VCaP (cell line): ENCODE measurements at regions not wholly inside any gene's neighbourhood (a gene's known extent, or its start where the extent isn't known, plus 50 kb on each side); places are given as distances from the start of the nearest gene placed in this dataset.
A peak's percentile ranks its signal among the peaks of the same experiment; 100 is the strongest.

ENCODE experiments used
- H3K27ac ChIP-seq: fragments of 450-650 bp; 2 replicates; pipeline ENCODE4 v1.5.1; 2017
- TF ChIP-seq, protein P1 (sequence below): fragments of 450-650 bp; conservative IDR thresholded peaks from 2 replicates; pipeline ENCODE4 v1.5.1; 2017; ENCODE audit warnings: mild to moderate bottlenecking, moderate library complexity

DNA sequence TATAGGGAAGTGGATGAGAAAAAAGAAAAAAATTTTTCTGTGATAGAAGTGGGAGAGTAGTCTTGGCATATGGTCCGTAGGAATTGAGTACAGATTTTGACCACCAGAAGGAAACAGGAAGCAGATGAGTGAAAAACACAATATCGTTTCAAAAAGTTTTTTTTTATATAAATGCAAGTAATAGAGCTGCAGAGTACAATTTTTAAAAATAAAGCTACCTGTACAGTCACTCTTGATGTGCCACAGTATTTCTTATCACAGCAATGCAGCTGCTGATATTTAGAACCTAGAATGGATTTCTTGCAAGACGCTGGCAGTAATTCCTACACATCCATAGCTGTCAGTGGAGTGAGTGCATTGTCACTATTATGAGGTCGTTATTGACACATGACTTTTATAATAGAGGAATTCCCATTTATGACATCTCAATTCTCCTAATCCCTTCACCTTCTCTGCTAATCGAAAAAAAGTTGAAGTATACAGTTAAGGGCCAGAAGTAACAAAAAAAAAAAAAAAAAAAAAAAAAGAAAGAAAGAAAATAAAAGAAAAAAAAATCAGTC lies 477.7 kb downstream of the TAF11L14 start:
- no peak overlapping the region for H3K27ac ChIP-seq
- TF ChIP-seq, protein P1, sequence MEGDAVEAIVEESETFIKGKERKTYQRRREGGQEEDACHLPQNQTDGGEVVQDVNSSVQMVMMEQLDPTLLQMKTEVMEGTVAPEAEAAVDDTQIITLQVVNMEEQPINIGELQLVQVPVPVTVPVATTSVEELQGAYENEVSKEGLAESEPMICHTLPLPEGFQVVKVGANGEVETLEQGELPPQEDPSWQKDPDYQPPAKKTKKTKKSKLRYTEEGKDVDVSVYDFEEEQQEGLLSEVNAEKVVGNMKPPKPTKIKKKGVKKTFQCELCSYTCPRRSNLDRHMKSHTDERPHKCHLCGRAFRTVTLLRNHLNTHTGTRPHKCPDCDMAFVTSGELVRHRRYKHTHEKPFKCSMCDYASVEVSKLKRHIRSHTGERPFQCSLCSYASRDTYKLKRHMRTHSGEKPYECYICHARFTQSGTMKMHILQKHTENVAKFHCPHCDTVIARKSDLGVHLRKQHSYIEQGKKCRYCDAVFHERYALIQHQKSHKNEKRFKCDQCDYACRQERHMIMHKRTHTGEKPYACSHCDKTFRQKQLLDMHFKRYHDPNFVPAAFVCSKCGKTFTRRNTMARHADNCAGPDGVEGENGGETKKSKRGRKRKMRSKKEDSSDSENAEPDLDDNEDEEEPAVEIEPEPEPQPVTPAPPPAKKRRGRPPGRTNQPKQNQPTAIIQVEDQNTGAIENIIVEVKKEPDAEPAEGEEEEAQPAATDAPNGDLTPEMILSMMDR = no peak

DNA sequence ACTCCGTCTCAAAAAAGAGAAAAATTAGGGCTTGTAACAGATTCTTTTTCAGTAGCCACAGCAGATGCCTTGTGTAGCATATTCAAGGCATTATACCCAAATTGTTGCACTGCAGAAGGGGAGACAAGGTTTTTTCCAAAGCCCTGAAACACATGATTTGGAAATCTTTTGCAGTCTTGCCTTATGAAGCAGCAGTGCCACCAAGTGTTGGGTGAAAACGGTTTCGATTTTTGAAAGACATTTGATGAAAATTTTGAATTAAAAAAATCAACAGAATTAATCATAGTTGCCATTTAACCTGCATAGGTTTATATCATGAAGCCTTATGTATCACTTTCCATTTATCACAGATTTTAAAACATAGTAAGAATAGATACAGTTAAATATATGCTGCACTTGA lies 479.5 kb downstream of the TAF11L14 start:
- TF ChIP-seq, protein P1 = peak; percentile 79
- no peak overlapping the region for H3K27ac ChIP-seq

- TF ChIP-seq, protein P1 = no peak
- H3K27ac ChIP-seq = no peak overlapping the region
Measured at GRCh38 chr5:18114151-18114757, 480.0 kb downstream of the TAF11L14 start.

- H3K27ac ChIP-seq = no peak overlapping the region
- TF ChIP-seq, protein P1 = no peak
Measured at GRCh38 chr5:18117968-18118367, 483.7 kb downstream of the TAF11L14 start.

GRCh38 chr5:18119156-18119785 lies 485.0 kb downstream of the TAF11L14 start:
- TF ChIP-seq, protein P1 = no peak
- no peak overlapping the region for H3K27ac ChIP-seq

GRCh38 chr5:18141222-18141621 lies 507.0 kb downstream of the TAF11L14 start:
- TF ChIP-seq, protein P1 = no peak
- H3K27ac ChIP-seq = no peak overlapping the region

DNA sequence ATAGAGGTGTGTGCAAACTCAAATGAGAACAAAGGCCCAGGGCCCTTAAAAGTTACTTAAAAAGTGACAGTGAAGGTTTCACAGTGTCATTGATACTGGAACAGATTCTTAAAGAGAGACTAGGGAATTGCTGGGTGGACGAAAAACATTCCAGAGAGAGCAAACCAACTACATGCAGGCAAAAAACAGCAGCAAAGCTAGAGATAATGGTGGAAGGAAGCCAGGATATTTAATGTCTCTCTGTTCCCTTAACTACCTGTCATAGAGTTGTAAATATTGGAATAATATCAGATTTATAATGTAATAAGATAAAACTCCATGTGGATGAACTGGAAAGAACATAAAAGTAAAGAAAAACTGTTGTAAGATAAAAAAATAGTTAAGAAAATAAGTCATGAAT lies 508.6 kb downstream of the TAF11L14 start:
- no peak overlapping the region for H3K27ac ChIP-seq
- TF ChIP-seq, protein P1 = no peak
